ENCODE measurements at regions not wholly inside any gene's neighbourhood (a gene's known extent, or its start where the extent isn't known, plus 50 kb on each side); places are given as distances from the start of the nearest gene placed in this dataset.
"Not testable (repeated sequence)": the region's sequence is repeated elsewhere in the genome, so short reads cannot be mapped to it uniquely, and the experiment has no call there.

GRCh38 chr5:92637960-92638359 is 943.1 kb downstream of the NR2F1-AS1 start:
- Histone ChIP-seq H3K27me3 (no peaks in the 10 kb centered on the region), H3K4me3 (no peak overlapping the region), H3K36me3 (no peaks in the 10 kb centered on the region), H3K27ac (no peak overlapping the region), H3K9me3 (no peaks in the 10 kb centered on the region), H3K4me1 (peaks cover 4 to 18% (median 14%) of the 10 kb centered on the region in 3 donors)
- WGBS, 2 donors, result 55 to 74% methylated on average over 4 of the region's 4 CpGs
- ATAC-seq (no peak), FAIRE-seq (no peak), DNase-seq (no peak)
- intact Hi-C loops (cut with DNase I), result no loop called here
- TF ChIP-seq, protein P1, sequence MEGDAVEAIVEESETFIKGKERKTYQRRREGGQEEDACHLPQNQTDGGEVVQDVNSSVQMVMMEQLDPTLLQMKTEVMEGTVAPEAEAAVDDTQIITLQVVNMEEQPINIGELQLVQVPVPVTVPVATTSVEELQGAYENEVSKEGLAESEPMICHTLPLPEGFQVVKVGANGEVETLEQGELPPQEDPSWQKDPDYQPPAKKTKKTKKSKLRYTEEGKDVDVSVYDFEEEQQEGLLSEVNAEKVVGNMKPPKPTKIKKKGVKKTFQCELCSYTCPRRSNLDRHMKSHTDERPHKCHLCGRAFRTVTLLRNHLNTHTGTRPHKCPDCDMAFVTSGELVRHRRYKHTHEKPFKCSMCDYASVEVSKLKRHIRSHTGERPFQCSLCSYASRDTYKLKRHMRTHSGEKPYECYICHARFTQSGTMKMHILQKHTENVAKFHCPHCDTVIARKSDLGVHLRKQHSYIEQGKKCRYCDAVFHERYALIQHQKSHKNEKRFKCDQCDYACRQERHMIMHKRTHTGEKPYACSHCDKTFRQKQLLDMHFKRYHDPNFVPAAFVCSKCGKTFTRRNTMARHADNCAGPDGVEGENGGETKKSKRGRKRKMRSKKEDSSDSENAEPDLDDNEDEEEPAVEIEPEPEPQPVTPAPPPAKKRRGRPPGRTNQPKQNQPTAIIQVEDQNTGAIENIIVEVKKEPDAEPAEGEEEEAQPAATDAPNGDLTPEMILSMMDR (IDR thresholded peaks at IDR 0.05), result no peak

- no peak for FAIRE-seq
- Histone ChIP-seq H3K27ac (no peak overlapping the region), H3K4me3 (no peak overlapping the region), H3K36me3 (no peaks in the 10 kb centered on the region), H3K27me3 (no peaks in the 10 kb centered on the region), H3K9me3 (no peaks in the 10 kb centered on the region), H3K4me1 (peaks cover 4 to 18% (median 13%) of the 10 kb centered on the region in 3 donors)
- DNase-seq, result no peak
- 65 to 73% methylated on average over 2 of the region's 2 CpGs for WGBS, 2 donors
- no peak for ATAC-seq
- TF ChIP-seq, protein P1 (IDR thresholded peaks at IDR 0.05), result no peak
- intact Hi-C loops (cut with DNase I), result no loop called here
Observed at GRCh38 chr5:92637247-92637646, 943.8 kb downstream of the NR2F1-AS1 start.

DNA sequence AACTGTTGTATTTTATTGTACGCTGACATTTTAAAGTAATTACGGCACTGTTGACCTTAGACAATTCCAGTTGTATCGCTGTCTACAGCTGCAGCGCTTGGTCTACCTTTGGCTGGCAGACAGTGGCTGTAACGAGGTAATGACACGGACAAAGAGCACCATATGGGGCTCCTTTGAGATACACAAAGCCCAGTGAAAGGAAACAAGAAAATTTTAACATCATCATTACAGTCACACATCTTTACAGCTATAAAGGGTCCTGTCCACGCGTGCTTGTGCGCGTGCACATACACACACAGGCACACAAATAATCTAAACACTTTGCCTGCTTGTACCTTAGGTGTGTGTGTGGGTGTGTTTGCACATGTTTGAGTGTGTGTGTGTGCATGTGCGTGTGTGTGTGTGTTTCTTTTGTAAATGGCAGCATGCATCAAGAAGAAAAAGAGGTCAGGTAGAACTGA is 946.0 kb downstream of the NR2F1-AS1 start:
- Histone ChIP-seq H3K27ac (no peak overlapping the region), H3K36me3 (no peaks in the 10 kb centered on the region), H3K9me3 (no peaks in the 10 kb centered on the region), H3K4me3 (no peak overlapping the region), H3K4me1 (no peaks in the 10 kb centered on the region), H3K27me3 (no peaks in the 10 kb centered on the region)
- ATAC-seq, result peak in 2 of 4 donors; percentile 57 to 62
- WGBS, 2 donors, result 58% methylated on average over 11 of the region's 11 CpGs
- intact Hi-C loops (cut with DNase I), result no loop called here
- TF ChIP-seq, protein P1 (IDR thresholded peaks at IDR 0.05), result no peak
- no peak for FAIRE-seq
- DNase-seq, result no peak

GRCh38 chr5:92633875-92634487 is 947.0 kb downstream of the NR2F1-AS1 start:
- H3K27me3 ChIP-seq, result no peaks in the 10 kb centered on the region
- no peak for DNase-seq
- 70 to 84% methylated on average over 5 of the region's 5 CpGs for WGBS, 2 donors
- intact Hi-C loops (cut with DNase I), result no loop called here
- H3K27ac ChIP-seq, result no peak overlapping the region
- H3K36me3 ChIP-seq, result no peaks in the 10 kb centered on the region
- ATAC-seq, result no peak
- no peaks in the 10 kb centered on the region for H3K4me1 ChIP-seq
- no peak overlapping the region for H3K4me3 ChIP-seq
- TF ChIP-seq, protein P1 (IDR thresholded peaks at IDR 0.05), result no peak
- no peaks in the 10 kb centered on the region for H3K9me3 ChIP-seq
- no peak for FAIRE-seq

- Histone ChIP-seq H3K36me3 (no peaks in the 10 kb centered on the region), H3K27ac (no peak overlapping the region), H3K9me3 (no peaks in the 10 kb centered on the region), H3K4me1 (no peaks in the 10 kb centered on the region), H3K4me3 (no peak overlapping the region), H3K27me3 (no peaks in the 10 kb centered on the region)
- no peak for DNase-seq
- intact Hi-C loops (cut with DNase I), result no loop called here
- ATAC-seq, result no peak
- TF ChIP-seq, protein P1 (IDR thresholded peaks at IDR 0.05), result no peak
- no peak for FAIRE-seq
Observed at GRCh38 chr5:92633176-92633575, 947.8 kb downstream of the NR2F1-AS1 start.

GRCh38 chr5:92631237-92631701 is 949.8 kb downstream of the NR2F1-AS1 start:
- WGBS, 2 donors, result 95 to 96% methylated on average over 36 to 37 of the region's 37 CpGs
- H3K27ac ChIP-seq; FAIRE-seq; H3K4me3 ChIP-seq; intact Hi-C loops (cut with DNase I); H3K9me3 ChIP-seq; H3K27me3 ChIP-seq; ATAC-seq; H3K36me3 ChIP-seq; H3K4me1 ChIP-seq: not testable (repeated sequence)
- peak in 2 of 6 donors; percentile 12 to 50 for DNase-seq
